ENCODE measurements at regions not wholly inside any gene's neighbourhood (a gene's known extent, or its start where the extent isn't known, plus 50 kb on each side); places are given as distances from the start of the nearest gene placed in this dataset.
"Not testable (repeated sequence)": the region's sequence is repeated elsewhere in the genome, so short reads cannot be mapped to it uniquely, and the experiment has no call there.

- not testable (repeated sequence) for TF ChIP-seq SP1 (IDR thresholded peaks at IDR 0.05); ZNF384 (IDR thresholded peaks at IDR 0.05); L3MBTL2 (conservative IDR thresholded peaks at IDR 0.05); BHLHE40 (IDR thresholded peaks at IDR 0.05; ENCODE audit: borderline replicate concordance)
Measured at GRCh38 chr9:62896692-62897091, 1706.9 kb downstream of the SPATA31A7 start.
